Neural progenitor cell (in vitro differentiated cells): ENCODE measurements at regions not wholly inside any gene's neighbourhood (a gene's known extent, or its start where the extent isn't known, plus 50 kb on each side); places are given as distances from the start of the nearest gene placed in this dataset.

ENCODE experiments used
- DNase-seq: peaks from one replicate; pipeline ENCODE4 v3.0.0-alpha.2; 2016; ENCODE audit warnings: low spot score
- H2AFZ ChIP-seq: fragments of 200-600 bp; sonication (generic); replicated peaks from 2 replicates; pipeline ENCODE4 v1.6.1; 2016; ENCODE audit warnings: antibody characterized with exemption
- H3F3A ChIP-seq: fragments of 200-600 bp; sonication (generic); 2 replicates; pipeline ENCODE4 v1.6.1; 2016; ENCODE audit warnings: antibody characterized with exemption, low read depth
- H3K27ac ChIP-seq: fragments of 200-600 bp; sonication (generic); 2 replicates; pipeline ENCODE4 v1.5.1; 2016; ENCODE audit warnings: mild to moderate bottlenecking
- H3K27me3 ChIP-seq: fragments of 200-600 bp; sonication (generic); 2 replicates; pipeline ENCODE4 v1.6.1; 2016; ENCODE audit warnings: mild to moderate bottlenecking, moderate library complexity
- H3K36me3 ChIP-seq: fragments of 200-600 bp; sonication (generic); 2 replicates; pipeline ENCODE4 v1.5.1; 2016
- H3K4me1 ChIP-seq: fragments of 200-600 bp; sonication (generic); 2 replicates; pipeline ENCODE4 v1.6.1; 2016; ENCODE audit warnings: mixed run types
- H3K4me2 ChIP-seq: fragments of 200-600 bp; sonication (generic); 2 replicates; pipeline ENCODE4 v1.6.1; 2016
- H3K4me3 ChIP-seq: fragments of 200-600 bp; sonication (generic); 2 replicates; pipeline ENCODE4 v1.5.1; 2016
- H3K79me2 ChIP-seq: fragments of 200-600 bp; sonication (generic); 2 replicates; pipeline ENCODE4 v1.6.1; 2016; ENCODE audit warnings: low read depth
- H3K9ac ChIP-seq: fragments of 200-600 bp; sonication (generic); 2 replicates; pipeline ENCODE4 v1.6.1; 2016
- H3K9me3 ChIP-seq: fragments of 200-600 bp; sonication (generic); 2 replicates; pipeline ENCODE4 v1.5.1; 2016; ENCODE audit warnings: low read depth
- H4K20me1 ChIP-seq: fragments of 200-600 bp; sonication (generic); 2 replicates; pipeline ENCODE4 v1.6.1; 2016; ENCODE audit warnings: low read depth
- H3K27ac Mint-ChIP-seq: 3 replicates; pipeline ENCODE4 v1.8.0; 2021; ENCODE audit warnings: mixed read lengths
- H3K27me3 Mint-ChIP-seq: 2 replicates; pipeline ENCODE4 v1.8.0; 2022; ENCODE audit warnings: low read depth, mild to moderate bottlenecking, inconsistent platforms, moderate library complexity, mixed read lengths; ENCODE audit not compliant: insufficient read depth
- H3K36me3 Mint-ChIP-seq: 3 replicates; pipeline ENCODE4 v1.8.0; 2021; ENCODE audit warnings: mixed read lengths
- H3K4me1 Mint-ChIP-seq: 3 replicates; pipeline ENCODE4 v1.8.0; 2021; ENCODE audit warnings: mixed read lengths
- H3K4me3 Mint-ChIP-seq: 3 replicates; pipeline ENCODE4 v1.8.0; 2021; ENCODE audit warnings: mild to moderate bottlenecking, moderate library complexity, mixed read lengths
- H3K9me3 Mint-ChIP-seq: 3 replicates; pipeline ENCODE4 v1.8.0; 2020; ENCODE audit warnings: mixed read lengths
- CTCF ChIP-seq: fragments of 200-600 bp; sonication (generic); IDR thresholded peaks from 2 replicates; pipeline ENCODE4 v1.5.1; 2017; ENCODE audit warnings: antibody characterized with exemption, mild to moderate bottlenecking
- EZH2 ChIP-seq: fragments of 200-600 bp; sonication (generic); IDR thresholded peaks from 2 replicates; pipeline ENCODE4 v1.6.1; 2017; ENCODE audit warnings: antibody characterized with exemption, mild to moderate bottlenecking, moderate library complexity
- EZH2phosphoT487 ChIP-seq: fragments of 200-600 bp; sonication (generic); IDR thresholded peaks from 2 replicates; pipeline ENCODE4 v1.6.1; 2017; ENCODE audit warnings: antibody characterized with exemption

DNA sequence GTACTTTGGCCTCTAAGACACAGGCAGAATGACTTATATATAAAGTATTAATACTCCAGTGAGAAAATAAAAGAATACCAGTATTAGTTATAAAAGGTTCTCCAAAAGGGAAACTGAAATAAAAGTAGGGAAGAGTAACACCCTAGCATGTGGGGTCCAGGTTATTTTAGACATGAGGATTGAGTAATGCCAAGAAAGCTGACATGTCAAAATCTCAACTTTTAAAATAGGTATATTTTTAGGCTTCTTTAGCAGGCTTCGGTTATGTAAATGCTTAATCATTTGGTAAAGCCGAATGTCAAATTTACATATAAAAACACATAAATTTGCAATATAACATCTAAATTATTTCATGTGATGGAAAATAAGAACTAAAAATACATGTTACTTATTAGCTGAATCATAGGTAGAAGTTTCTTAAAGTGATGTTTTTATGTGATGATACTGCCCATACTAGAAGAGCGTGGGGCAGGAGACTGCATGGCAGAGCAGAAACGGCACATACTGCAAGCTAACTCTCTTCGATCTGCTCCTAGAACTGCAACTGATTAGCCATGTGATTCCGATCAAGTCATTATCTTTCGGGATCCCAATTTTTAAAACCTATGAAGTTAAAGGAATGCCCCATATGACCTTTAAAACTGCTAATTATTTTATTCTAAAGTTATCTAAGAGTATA is 129.4 kb upstream of the DST start:
- H3K27ac Mint-ChIP-seq = no peak overlapping the region
- H3K4me1 Mint-ChIP-seq = peaks cover 8% of the 10 kb centered on the region
- H4K20me1 ChIP-seq = peaks cover 87% of the 10 kb centered on the region

DNA sequence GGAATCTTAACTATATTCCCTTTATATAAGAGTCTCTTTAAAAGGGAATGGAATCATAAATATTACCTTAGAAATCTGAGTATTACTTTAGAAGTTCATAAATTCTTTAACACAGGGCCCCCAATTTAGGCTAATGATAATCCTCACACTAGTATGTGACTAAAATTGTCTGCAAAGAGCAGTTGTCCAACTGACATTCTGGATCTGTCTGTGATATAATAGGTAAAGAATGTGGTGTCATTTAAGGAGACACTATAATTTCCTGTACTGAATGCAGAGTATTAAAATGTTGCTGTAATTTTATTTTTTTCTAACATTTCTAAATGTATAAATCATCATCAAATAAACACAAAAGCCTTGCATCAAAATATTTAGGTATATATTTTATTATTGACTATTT is 128.5 kb upstream of the DST start:
- Mint-ChIP-seq H3K4me1 (peaks cover 8% of the 10 kb centered on the region), H3K27ac (no peak overlapping the region), H3K36me3 (peaks cover 6% of the 10 kb centered on the region), H3K9me3 (peaks cover 3% of the 10 kb centered on the region), H3K4me3 (no peak overlapping the region), H3K27me3 (no peaks in the 10 kb centered on the region)
- Histone ChIP-seq H3K4me1 (peaks cover 21% of the 10 kb centered on the region), H4K20me1 (peaks cover 92% of the 10 kb centered on the region), H2AFZ (no peak overlapping the region), H3K4me2 (no peak overlapping the region), H3K36me3 (no peaks in the 10 kb centered on the region), H3F3A (peaks cover 5% of the 10 kb centered on the region), H3K9me3 (no peaks in the 10 kb centered on the region), H3K27ac (no peak overlapping the region), H3K79me2 (peaks cover 100% of the 10 kb centered on the region), H3K27me3 (no peaks in the 10 kb centered on the region), H3K4me3 (no peak overlapping the region), H3K9ac (no peak overlapping the region)
- no peak for TF ChIP-seq EZH2
- TF ChIP-seq CTCF = no peak
- TF ChIP-seq EZH2phosphoT487 = no peak
- DNase-seq = no peak

More for the DNA sequence above, 129.4 kb upstream of the DST start:
- H3K4me3 Mint-ChIP-seq = no peak overlapping the region
- peaks cover 100% of the 10 kb centered on the region for H3K79me2 ChIP-seq
- no peak overlapping the region for H3K9ac ChIP-seq
- no peak overlapping the region for H3K4me3 ChIP-seq
- no peak overlapping the region for H3K4me2 ChIP-seq
- H2AFZ ChIP-seq = no peak overlapping the region
- no peak for TF ChIP-seq EZH2
- no peak for TF ChIP-seq EZH2phosphoT487
- TF ChIP-seq CTCF = no peak
- no peak for DNase-seq
- no peak overlapping the region for H3K27ac ChIP-seq
- H3K36me3 Mint-ChIP-seq = peaks cover 6% of the 10 kb centered on the region
- H3K4me1 ChIP-seq = peaks cover 23% of the 10 kb centered on the region
- no peaks in the 10 kb centered on the region for H3K27me3 ChIP-seq
- H3K27me3 Mint-ChIP-seq = no peaks in the 10 kb centered on the region
- H3K36me3 ChIP-seq = no peaks in the 10 kb centered on the region
- peaks cover 3% of the 10 kb centered on the region for H3K9me3 Mint-ChIP-seq
- H3F3A ChIP-seq = peaks cover 5% of the 10 kb centered on the region
- no peaks in the 10 kb centered on the region for H3K9me3 ChIP-seq

DNA sequence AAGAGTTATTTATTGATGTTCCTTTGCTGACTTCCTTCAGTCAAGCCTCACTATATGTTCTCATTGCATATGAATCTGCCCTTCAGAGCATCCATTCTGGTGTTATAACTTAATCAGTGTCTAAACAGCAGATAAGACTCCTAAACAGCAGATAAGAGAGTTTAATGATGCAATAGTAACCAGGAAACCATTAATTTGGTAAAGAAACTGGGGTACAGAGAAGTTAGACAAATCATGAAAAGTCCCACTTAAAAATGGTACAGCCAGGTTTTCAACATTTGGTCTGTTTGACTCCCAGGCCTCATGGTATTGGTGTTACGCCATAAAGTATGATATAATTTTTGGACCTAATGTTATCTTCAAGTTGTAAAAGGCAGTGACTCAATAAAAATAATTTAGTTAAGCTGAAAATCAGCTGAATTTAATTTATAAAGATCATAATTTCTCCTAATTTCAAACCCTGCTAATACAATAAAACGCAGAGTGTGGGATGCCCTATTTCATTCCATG is 127.4 kb upstream of the DST start:
- TF ChIP-seq EZH2 (no peak), CTCF (no peak), EZH2phosphoT487 (no peak)
- Mint-ChIP-seq H3K9me3 (peaks cover 3% of the 10 kb centered on the region), H3K27ac (no peak overlapping the region), H3K27me3 (no peaks in the 10 kb centered on the region), H3K4me1 (peaks cover 8% of the 10 kb centered on the region), H3K36me3 (peaks cover 6% of the 10 kb centered on the region), H3K4me3 (no peak overlapping the region)
- peaks cover 8% of the 10 kb centered on the region for H3F3A ChIP-seq
- H3K27ac ChIP-seq = no peak overlapping the region
- H2AFZ ChIP-seq = no peak overlapping the region
- peaks cover 92% of the 10 kb centered on the region for H4K20me1 ChIP-seq
- H3K9me3 ChIP-seq = no peaks in the 10 kb centered on the region
- no peak for DNase-seq
- no peaks in the 10 kb centered on the region for H3K36me3 ChIP-seq
- peaks cover 100% of the 10 kb centered on the region for H3K79me2 ChIP-seq
- H3K9ac ChIP-seq = no peak overlapping the region
- H3K4me1 ChIP-seq = peaks cover 12% of the 10 kb centered on the region
- no peak overlapping the region for H3K4me2 ChIP-seq
- no peak overlapping the region for H3K4me3 ChIP-seq
- H3K27me3 ChIP-seq = no peaks in the 10 kb centered on the region
